ENCODE measurements at regions not wholly inside any gene's neighbourhood (a gene's known extent, or its start where the extent isn't known, plus 50 kb on each side); places are given as distances from the start of the nearest gene placed in this dataset.

DNA sequence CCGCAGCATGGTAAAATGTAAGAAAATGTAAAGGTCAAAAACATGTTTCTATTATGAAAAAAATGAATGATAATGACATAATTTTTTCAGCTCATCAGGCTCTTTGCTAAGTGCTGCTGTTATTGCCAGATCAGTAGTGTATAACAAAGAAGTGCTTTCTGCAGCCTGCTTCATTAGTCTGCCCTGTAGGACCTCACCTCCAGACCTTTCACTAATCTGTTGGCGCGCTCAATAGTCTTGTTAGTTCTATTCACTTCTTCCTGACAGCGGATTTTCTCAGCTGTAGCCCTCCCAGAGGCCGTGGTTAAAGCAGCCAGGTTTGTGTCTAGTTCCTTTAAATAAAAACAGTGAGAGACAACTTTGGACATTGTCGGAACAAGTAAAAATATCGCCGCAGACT, 97.7 kb downstream of the CDCA7 start:
- TF ChIP-seq CTCF (IDR thresholded peaks at IDR 0.05), result no peak
- no peak for TF ChIP-seq POLR2A (IDR thresholded peaks at IDR 0.05)
